Lung (tissue), 11 donors: ENCODE measurements at regions not wholly inside any gene's neighbourhood (a gene's known extent, or its start where the extent isn't known, plus 50 kb on each side); places are given as distances from the start of the nearest gene placed in this dataset.

Experiments
- ATAC-seq: fragments of 200-7000 bp; cut with Tn5 transposase; one replicate; pipeline ENCODE4 v1.9.1; 2020; ENCODE audit warnings: moderate number of reproducible peaks; ENCODE audit not compliant: insufficient read depth, low FRiP score
- DNase-seq, 3 donors: peaks; one replicate each; pipeline ENCODE4 v3.0.0-alpha.2; 2013 to 2017
- H3K27ac ChIP-seq, 2 donors: one replicate each; pipeline ENCODE4 v1.5.1; 2013; ENCODE audit warnings: mild to moderate bottlenecking in 2 of 2, moderate library complexity in 2 of 2, control low read depth in 1 of 2, inconsistent platforms in 1 of 2, low read depth in 1 of 2, low read length in 1 of 2
- H3K27me3 ChIP-seq, 3 donors: one replicate each; pipeline ENCODE4 v1.5.1; 2013; ENCODE audit warnings: low read length in 2 of 3; ENCODE audit not compliant: control insufficient read depth in 3 of 3, insufficient read depth in 3 of 3
- H3K36me3 ChIP-seq, 4 donors: one replicate each; pipeline ENCODE4 v1.5.1; 2013; ENCODE audit warnings: low read length in 4 of 4, mild to moderate bottlenecking in 1 of 4, moderate library complexity in 1 of 4; ENCODE audit not compliant: control insufficient read depth in 4 of 4, insufficient read depth in 4 of 4
- H3K4me1 ChIP-seq, 5 donors: one replicate each; pipeline ENCODE4 v1.5.1; 2013; ENCODE audit warnings: low read length in 5 of 5, mild to moderate bottlenecking in 2 of 5, moderate library complexity in 1 of 5; ENCODE audit not compliant: control insufficient read depth in 5 of 5, insufficient read depth in 5 of 5
- H3K4me3 ChIP-seq: one replicate; pipeline ENCODE4 v1.5.1; 2013; ENCODE audit warnings: mild to moderate bottlenecking, control low read depth, moderate library complexity
- H3K9ac ChIP-seq, 2 donors: one replicate each; pipeline ENCODE4 v1.5.1; 2013; ENCODE audit warnings: low read length in 2 of 2, control low read depth in 1 of 2; ENCODE audit not compliant: insufficient read depth in 1 of 2
- H3K9me3 ChIP-seq, 4 donors: one replicate each; pipeline ENCODE4 v1.5.1; 2013; ENCODE audit warnings: low read length in 3 of 4, mild to moderate bottlenecking in 1 of 4, moderate library complexity in 1 of 4; ENCODE audit not compliant: control insufficient read depth in 4 of 4, insufficient read depth in 3 of 4
- CTCF ChIP-seq: IDR thresholded peaks from 2 replicates; pipeline ENCODE4 v1.5.1; 2012; ENCODE audit warnings: mild to moderate bottlenecking; ENCODE audit errors: control extremely low read depth, extremely low read depth
- WGBS, 2 donors: extraction: QIAGEN DNeasy Blood & Tissue Kit; methylation state at CpG; one replicate each; pipeline ENCODE4 v1.1.7; 2013; 5-methylcytosine and 5-hydroxymethylcytosine counted together
- donor health status: control.
- donor health status: control.
- donor health status: Bipolar disorder and iron deficiency.
- donor health status: healthy.
- donor health status: DM: yes; HTN: yes; CAD: no.

GRCh38 chr5:101440173-101440572 is 537.1 kb upstream of the ST8SIA4 start:
- WGBS, 2 donors, result 92 to 96% methylated on average over 2 of the region's 2 CpGs
- peaks cover 0 to 3% (median 0%) of the 10 kb centered on the region in 4 donors for H3K9me3 ChIP-seq
- H3K4me1 ChIP-seq, result no peaks in the 10 kb centered on the region
- H3K9ac ChIP-seq, result no peak overlapping the region
- H3K4me3 ChIP-seq, result no peak overlapping the region
- no peak for ATAC-seq
- no peak overlapping the region for H3K27ac ChIP-seq
- DNase-seq, result no peak
- TF ChIP-seq CTCF, result no peak
- no peaks in the 10 kb centered on the region for H3K36me3 ChIP-seq
- no peaks in the 10 kb centered on the region for H3K27me3 ChIP-seq

- Histone ChIP-seq H3K9ac (no peak overlapping the region), H3K27me3 (no peaks in the 10 kb centered on the region), H3K27ac (no peak overlapping the region), H3K4me3 (no peak overlapping the region), H3K4me1 (no peaks in the 10 kb centered on the region), H3K9me3 (peaks cover 0 to 3% (median 0%) of the 10 kb centered on the region in 4 donors), H3K36me3 (no peaks in the 10 kb centered on the region)
- TF ChIP-seq CTCF, result no peak
- ATAC-seq, result no peak
- WGBS, 2 donors, result 70 to 72% methylated on average over 2 of the region's 2 CpGs
- DNase-seq, result no peak
These were observed 534.3 kb upstream of the ST8SIA4 start for GRCh38 chr5:101437351-101437750.

- ATAC-seq, result no peak
- H3K9me3 ChIP-seq, result no peaks in the 10 kb centered on the region
- no peak for DNase-seq
- no peaks in the 10 kb centered on the region for H3K27me3 ChIP-seq
- WGBS, 2 donors, result 52 to 68% methylated on average over 2 of the region's 2 CpGs
- no peak overlapping the region for H3K4me3 ChIP-seq
- no peaks in the 10 kb centered on the region for H3K36me3 ChIP-seq
- no peak overlapping the region for H3K27ac ChIP-seq
- no peak for TF ChIP-seq CTCF
- H3K4me1 ChIP-seq, result no peaks in the 10 kb centered on the region
- no peak overlapping the region for H3K9ac ChIP-seq
These were observed 532.7 kb upstream of the ST8SIA4 start for GRCh38 chr5:101435768-101436167.

GRCh38 chr5:101431201-101431600 is 528.1 kb upstream of the ST8SIA4 start:
- no peak for TF ChIP-seq CTCF
- WGBS, 2 donors, result 49 to 75% methylated on average over 1 of the region's 1 CpG
- H3K4me3 ChIP-seq, result no peak overlapping the region
- H3K36me3 ChIP-seq, result no peaks in the 10 kb centered on the region
- no peaks in the 10 kb centered on the region for H3K4me1 ChIP-seq
- ATAC-seq (no peak), DNase-seq (no peak)
- H3K9ac ChIP-seq, result no peak overlapping the region
- no peaks in the 10 kb centered on the region for H3K9me3 ChIP-seq
- H3K27ac ChIP-seq, result no peak overlapping the region
- no peaks in the 10 kb centered on the region for H3K27me3 ChIP-seq
